ENCODE measurements at regions not wholly inside any gene's neighbourhood (a gene's known extent, or its start where the extent isn't known, plus 50 kb on each side); places are given as distances from the start of the nearest gene placed in this dataset.

DNA sequence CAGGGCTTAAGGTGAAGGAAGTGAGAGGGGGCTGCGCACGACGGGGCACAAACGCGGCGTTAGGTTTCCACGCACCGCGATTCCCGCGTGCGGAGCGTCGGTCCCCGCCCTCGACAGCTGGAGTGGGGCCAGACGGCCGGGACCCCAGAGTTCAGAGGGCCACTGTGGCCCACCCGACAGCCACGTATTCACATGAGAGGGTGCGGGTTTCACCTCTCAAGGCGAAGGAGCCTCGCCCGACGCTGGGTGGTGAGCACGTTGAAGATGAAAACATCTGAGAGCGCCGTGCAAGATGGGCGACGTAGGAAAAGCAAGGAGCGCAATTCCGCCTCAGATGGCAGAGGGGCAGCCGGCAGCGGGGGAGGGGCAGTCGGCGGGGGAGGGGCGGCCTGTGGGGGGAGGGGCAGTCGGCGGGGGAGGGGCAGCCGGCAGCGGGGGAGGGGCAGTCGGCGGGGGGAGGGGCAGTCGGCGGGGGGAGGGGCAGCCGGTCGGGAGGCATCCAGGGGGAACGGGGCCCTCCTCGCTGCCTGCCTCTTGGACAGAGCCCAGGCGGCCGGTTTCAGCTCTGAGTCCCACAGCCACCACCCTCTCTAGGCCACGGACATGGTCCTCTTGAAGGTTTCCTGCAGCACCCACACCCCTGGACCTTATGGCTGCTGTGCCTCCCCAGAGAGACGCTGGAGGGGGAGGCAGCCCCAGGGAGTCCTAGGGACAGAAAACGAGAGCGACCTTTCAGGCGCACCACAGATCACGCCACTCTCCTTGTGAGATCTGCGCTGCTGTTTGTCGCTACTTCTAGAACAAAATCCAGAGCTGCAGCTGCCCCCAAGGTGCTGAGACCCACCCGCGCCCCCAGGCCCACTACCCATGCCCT lies 113.7 kb downstream of the DLL1 start:
- peak; percentile 91 for DNase-seq

DNA sequence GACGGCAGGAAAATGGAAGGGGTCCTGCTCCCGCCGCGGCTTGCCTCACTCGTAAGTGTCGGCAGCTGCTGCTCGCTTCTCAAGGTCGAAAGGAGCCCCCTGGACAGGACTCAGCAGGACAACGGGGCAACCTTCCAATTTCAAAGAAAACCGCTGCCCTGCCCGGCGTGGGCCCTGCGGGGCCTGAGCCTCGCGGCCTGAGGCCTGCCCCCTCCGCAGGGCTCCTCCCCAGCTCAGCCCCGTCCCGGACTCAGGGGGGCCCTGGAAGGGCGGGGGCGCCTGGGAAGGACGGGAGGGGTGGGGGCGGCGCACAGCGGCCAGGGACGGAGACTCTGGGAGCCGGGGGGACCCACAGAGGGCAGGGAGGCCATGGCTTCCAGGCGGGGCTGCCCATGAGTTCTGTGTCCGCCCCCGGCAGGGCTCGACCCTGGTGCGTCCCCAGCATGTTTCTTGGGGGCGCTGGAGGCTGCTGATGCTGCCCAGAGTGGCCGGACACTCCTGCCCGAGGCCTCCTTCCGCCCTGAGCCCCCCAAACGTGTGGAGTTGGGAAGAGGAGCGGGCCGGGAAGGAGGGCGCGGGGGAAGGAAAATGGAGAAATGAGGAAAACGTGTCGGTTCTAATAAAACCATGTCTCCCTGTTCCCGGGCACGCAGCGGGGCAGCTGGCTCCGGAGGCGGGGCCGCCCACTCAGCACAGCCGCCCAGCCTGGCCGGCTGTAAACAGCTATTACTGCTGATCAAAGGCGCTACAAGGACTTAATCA lies 114.6 kb downstream of the DLL1 start:
- peak; percentile 95 for DNase-seq

GRCh38 chr6:170175644-170176135 lies 115.2 kb downstream of the DLL1 start:
- DNase-seq, result no peak

- no peak for DNase-seq
Measured at GRCh38 chr6:170174771-170175643, 115.9 kb downstream of the DLL1 start.

GRCh38 chr6:170174124-170174770 lies 116.6 kb downstream of the DLL1 start:
- no peak for DNase-seq

- no peak for DNase-seq
Measured at GRCh38 chr6:170173335-170173881, 117.5 kb downstream of the DLL1 start.

GRCh38 chr6:170172825-170173256 lies 118.0 kb downstream of the DLL1 start:
- DNase-seq, result no peak

DNA sequence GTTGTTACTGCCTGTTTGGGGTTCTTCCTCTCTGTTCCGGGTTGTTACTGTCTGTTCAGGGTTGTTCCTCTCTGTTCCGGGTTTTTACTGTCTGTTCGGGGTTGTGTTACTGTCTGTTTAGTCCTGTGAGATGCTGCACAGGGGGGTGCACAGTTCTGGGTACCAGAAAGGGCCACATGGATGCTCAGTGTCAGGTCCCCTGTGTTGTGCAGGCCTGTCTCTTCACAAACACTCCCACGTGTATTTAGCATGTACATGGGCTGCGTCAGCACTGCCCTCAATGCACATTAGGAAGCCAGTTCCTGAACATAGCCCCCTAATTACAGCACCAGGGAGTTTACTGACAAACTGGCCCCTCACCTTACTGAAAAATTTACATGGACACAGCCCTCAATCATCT lies 118.5 kb downstream of the DLL1 start:
- no peak for DNase-seq

DNA sequence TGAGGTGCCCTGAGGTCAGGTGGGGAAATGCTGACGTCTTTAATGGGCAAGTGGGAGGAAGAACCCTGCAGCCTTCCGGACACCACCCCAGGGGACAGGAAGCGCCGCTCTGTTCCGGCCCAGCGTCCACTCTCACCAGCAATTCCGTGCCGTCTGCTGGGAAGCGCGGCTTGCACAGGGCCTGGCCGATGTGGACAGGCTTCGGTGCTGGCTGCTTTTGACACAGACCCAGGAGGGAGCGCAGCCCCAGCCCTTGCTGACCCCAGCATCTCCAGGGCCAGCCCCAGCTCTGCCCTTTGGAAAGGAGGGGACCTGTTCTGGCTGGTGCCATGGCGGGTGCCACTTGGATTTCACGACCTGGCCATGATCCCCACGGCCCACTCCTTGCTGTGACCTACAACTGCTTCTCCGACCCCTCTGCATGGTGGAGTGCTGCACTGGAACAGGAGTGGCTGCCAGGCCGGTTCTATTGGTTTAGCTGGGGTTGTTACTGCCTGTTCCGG lies 123.2 kb downstream of the DLL1 start:
- DNase-seq, result no peak

GRCh38 chr6:170166511-170167122 lies 124.3 kb downstream of the DLL1 start:
- DNase-seq, result peak; percentile 79

DNA sequence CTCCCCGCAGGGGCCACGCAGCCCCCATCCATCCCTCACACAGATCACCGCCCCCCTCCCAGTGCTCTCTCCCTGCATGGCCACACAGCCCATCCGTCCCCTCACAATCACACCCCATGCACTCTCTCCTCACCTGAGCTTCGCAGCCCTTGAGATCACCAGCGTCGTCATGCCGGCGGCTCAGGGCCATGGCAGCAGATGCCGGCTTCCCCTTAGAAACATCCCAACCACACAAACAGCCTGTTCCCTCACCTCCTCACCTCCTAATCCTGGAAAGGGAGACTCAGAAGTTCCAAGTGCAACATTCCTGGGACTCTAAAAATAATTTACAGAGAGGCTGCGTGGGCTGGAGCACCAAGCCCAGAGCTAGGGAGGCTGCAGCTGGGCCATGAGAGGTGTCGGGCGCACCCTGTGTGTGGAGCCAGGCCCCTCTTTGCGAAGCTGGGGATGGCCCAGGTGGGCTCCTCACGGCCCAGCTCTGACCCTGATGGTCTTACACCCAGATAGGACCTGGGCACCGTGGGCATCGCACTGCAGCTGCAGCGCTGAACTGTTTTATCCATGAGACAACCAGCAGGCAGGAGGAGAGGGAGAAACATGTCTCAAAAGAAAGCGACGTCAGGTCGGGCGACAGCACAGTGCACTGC lies 125.3 kb downstream of the DLL1 start:
- DNase-seq, result no peak

DNA sequence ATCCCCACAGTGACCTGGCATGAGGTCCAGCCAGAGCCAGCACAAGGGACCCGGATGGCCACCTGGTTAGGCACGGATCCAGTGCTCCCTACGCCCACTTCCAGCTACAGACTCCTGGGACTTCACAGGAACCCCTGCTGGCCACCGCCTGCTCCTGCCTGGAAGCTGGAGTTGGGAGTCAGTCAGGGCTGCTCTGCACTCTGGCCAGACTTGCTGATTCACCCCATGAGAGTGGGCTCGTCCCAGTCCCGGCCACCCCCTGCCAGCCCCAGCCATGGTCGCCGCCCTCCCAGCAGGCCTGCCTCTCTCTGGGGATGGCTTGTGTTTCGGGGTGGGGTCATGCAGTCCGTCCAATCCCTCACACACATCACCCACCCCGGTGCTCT lies 125.8 kb downstream of the DLL1 start:
- DNase-seq, result no peak

DNA sequence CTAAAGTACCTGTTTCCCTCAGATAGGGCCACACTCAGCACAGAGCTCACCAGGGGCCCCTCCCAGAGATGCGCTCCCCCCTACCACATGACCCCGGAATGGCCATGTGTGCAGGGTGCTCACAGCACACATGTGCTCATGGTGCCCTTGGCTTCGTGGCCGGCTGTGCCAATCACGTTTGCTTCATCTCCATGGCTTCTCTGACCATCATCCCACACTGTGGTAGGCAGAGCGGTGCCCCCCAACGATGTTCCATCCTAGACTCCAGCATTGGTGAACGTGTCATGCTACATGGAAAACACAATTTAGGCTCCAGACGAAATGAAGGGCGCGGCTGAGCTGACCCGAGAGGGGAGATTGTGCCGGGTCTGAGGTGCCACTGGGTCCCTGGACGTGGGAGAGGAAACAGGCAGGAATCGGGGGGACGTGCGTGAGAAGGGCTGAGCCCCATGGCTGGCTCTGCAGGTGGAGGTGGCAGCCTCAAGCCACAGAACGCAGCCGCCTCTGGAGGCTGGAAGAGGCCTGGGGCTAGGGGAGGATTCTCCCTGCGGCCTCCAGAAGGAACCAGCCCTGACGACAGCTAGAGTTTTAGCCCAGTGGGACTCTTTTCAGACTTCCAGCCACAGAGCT lies 126.5 kb downstream of the DLL1 start:
- no peak for DNase-seq

- DNase-seq, result no peak
Measured at GRCh38 chr6:170163405-170164170, 127.3 kb downstream of the DLL1 start.

DNA sequence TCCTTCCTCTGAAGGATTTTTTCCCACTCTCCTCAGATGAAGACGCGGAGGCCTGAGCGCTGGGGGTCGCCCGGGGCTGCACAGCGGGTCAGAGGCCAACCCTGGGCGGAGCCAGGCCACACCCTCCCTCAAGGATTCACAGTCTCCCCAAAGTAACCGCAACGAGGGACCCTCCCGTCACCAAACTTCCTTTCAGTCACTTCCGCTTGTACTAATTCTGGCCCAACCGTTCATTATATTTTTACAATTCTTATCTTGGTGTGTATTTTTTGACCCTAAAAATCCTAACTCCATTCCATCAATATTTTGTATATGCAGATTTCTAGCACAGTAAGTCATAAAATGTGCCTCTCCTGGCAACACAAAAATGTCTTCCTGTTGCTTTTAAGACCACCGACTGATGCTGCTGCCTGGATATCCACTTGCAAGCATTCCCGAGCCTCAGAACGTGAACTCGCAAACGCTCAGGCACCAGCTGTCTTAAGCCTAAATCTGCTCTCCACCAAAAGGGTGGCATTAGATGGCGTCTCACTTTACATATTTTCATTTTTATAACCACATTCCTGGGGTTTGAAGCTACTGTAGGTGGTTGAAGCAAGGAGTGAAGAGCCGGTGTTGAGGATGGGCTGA lies 128.0 kb downstream of the DLL1 start:
- no peak for DNase-seq

DNA sequence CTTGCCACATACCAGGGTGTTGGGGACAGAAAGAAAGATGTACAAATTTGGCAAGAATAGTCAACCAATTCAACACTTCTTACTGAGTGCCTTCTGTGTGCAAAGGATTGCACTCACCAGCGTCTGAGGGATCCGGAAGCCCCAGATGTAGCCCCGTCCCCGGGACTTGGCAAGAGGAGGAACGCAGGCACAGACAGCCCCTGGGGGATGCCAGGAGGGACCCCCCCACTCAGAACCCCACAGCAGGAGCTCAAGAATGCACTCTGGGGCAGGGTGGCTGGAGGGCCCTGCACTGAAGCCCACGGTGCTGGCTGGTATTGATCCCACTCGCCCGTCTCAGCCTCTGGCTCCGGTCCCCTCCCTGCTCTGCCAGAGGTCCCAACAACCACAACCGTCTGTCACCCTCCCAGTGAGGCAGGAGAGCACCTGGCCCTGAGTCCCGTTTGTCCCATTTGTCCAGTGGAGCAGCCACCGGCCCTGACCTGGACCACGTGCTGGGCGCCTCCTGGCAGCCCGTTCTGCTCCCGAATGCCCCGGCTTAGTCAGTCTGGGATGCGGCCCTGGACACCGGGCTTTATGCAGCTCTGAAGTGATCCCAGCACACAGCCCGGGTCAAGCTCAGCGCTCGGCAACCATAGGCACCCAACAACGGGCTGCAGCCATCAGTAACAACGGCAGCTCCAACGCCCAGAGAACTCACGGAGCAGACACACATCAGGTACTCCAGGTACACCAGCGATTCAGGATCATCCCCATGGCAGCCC lies 128.7 kb downstream of the DLL1 start:
- DNase-seq, result no peak

GRCh38 chr6:170160628-170161611 lies 130.0 kb downstream of the DLL1 start:
- peak; percentile 76 for DNase-seq

Measured in NCI-H69 (cell line).